ENCODE measurements at regions not wholly inside any gene's neighbourhood (a gene's known extent, or its start where the extent isn't known, plus 50 kb on each side); places are given as distances from the start of the nearest gene placed in this dataset.
A peak's percentile ranks its signal among the peaks of the same experiment; 100 is the strongest.

- no peak for ATAC-seq
- Histone ChIP-seq H3K27ac (no peak overlapping the region), H3K36me3 (replicated peaks in 1 of 2; ENCODE audit: insufficient read depth in 1 of 2, low read depth in 2 of 2) (no peaks in the 10 kb centered on the region), H3K4me1 (no peaks in the 10 kb centered on the region), H3K9me3 (no peaks in the 10 kb centered on the region), H3K27me3 (no peaks in the 10 kb centered on the region), H3K4me3 (no peak overlapping the region)
- TF ChIP-seq, protein P1, sequence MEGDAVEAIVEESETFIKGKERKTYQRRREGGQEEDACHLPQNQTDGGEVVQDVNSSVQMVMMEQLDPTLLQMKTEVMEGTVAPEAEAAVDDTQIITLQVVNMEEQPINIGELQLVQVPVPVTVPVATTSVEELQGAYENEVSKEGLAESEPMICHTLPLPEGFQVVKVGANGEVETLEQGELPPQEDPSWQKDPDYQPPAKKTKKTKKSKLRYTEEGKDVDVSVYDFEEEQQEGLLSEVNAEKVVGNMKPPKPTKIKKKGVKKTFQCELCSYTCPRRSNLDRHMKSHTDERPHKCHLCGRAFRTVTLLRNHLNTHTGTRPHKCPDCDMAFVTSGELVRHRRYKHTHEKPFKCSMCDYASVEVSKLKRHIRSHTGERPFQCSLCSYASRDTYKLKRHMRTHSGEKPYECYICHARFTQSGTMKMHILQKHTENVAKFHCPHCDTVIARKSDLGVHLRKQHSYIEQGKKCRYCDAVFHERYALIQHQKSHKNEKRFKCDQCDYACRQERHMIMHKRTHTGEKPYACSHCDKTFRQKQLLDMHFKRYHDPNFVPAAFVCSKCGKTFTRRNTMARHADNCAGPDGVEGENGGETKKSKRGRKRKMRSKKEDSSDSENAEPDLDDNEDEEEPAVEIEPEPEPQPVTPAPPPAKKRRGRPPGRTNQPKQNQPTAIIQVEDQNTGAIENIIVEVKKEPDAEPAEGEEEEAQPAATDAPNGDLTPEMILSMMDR (IDR thresholded peaks at IDR 0.05), result no peak
- TF ChIP-seq POLR2A (IDR thresholded peaks at IDR 0.05), result no peak
- DNase-seq, result no peak
- intact Hi-C loops (cut with DNase I), result no loop called here
- WGBS, 2 donors, result 53 to 60% methylated on average over 1 of the region's 1 CpG
Measured at GRCh38 chr5:23157716-23158115, 304.6 kb upstream of the CDH12 start.

GRCh38 chr5:23157169-23157568 lies 304.0 kb upstream of the CDH12 start:
- no peaks in the 10 kb centered on the region for H3K9me3 ChIP-seq
- no peak overlapping the region for H3K27ac ChIP-seq
- no peaks in the 10 kb centered on the region for H3K27me3 ChIP-seq
- WGBS, 2 donors, result 36 to 72% methylated on average over 1 of the region's 1 CpG
- TF ChIP-seq, protein P1 (IDR thresholded peaks at IDR 0.05), result no peak
- no peak for TF ChIP-seq POLR2A (IDR thresholded peaks at IDR 0.05)
- intact Hi-C loops (cut with DNase I), result no loop called here
- H3K4me1 ChIP-seq, result no peaks in the 10 kb centered on the region
- no peak for ATAC-seq
- no peak overlapping the region for H3K4me3 ChIP-seq
- no peak for DNase-seq
- H3K36me3 ChIP-seq (replicated peaks in 1 of 2; ENCODE audit: insufficient read depth in 1 of 2, low read depth in 2 of 2), result no peaks in the 10 kb centered on the region

DNA sequence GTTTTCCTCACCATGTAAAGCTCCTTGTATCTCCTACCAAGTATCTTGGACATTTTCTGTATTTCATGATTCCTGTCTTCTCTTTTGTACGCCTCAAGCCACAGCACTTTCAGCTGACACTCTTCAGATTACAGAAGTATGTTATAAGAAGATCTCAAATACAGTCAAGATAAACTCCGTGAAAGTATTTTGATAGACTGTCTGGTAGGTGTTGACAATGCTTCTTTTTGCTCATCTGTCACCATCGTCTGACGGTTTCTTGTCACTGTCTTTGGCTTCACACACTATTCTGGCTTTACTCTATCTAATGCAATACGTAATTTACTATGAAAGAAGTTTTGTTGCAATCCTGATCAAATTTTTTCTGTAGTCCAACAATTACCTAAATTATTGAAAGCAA lies 294.5 kb upstream of the CDH12 start:
- 58% methylated on average over 5 of the region's 5 CpGs for WGBS, 2 donors
- intact Hi-C loops (cut with DNase I), result no loop called here
- ATAC-seq, result no peak

DNA sequence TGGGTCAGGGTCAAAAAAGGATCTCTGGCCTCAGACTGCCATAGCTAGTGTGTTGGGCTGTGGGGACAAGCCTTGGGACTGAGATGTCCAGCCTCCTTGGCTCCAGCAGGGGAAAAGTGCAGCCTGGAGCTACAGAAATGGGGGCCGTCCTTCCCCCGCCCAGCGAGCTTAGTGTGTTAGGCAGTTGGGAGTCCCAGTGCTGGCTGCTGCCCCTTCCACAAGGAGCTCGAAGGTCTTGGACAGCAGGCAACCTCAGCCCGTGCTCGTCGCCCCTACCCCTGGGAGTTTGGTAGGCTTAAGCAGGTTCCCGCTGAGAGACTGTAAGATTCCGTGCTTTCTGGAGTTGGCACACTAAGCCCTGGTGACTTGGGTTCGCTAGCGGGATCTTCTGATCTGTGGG lies 293.0 kb upstream of the CDH12 start:
- DNase-seq (no peak), ATAC-seq (no peak)
- H3K9me3 ChIP-seq, result no peaks in the 10 kb centered on the region
- 80 to 81% methylated on average over 2 to 11 of the region's 11 CpGs for WGBS, 2 donors
- no peak for TF ChIP-seq POLR2A (IDR thresholded peaks at IDR 0.05)
- TF ChIP-seq, protein P1 (IDR thresholded peaks at IDR 0.05), result no peak
- no peak overlapping the region for H3K27ac ChIP-seq
- intact Hi-C loops (cut with DNase I), result no loop called here
- no peaks in the 10 kb centered on the region for H3K27me3 ChIP-seq
- H3K4me1 ChIP-seq, result no peaks in the 10 kb centered on the region
- no peak overlapping the region for H3K4me3 ChIP-seq
- H3K36me3 ChIP-seq (replicated peaks in 1 of 2; ENCODE audit: insufficient read depth in 1 of 2, low read depth in 2 of 2), result no peaks in the 10 kb centered on the region

More for the DNA sequence above, 294.5 kb upstream of the CDH12 start:
- H3K4me3 ChIP-seq, result no peak overlapping the region
- H3K27me3 ChIP-seq, result no peaks in the 10 kb centered on the region
- no peak for DNase-seq
- no peaks in the 10 kb centered on the region for H3K36me3 ChIP-seq (replicated peaks in 1 of 2; ENCODE audit: insufficient read depth in 1 of 2, low read depth in 2 of 2)
- TF ChIP-seq, protein P1 (IDR thresholded peaks at IDR 0.05), result no peak
- no peak for TF ChIP-seq POLR2A (IDR thresholded peaks at IDR 0.05)
- no peaks in the 10 kb centered on the region for H3K9me3 ChIP-seq
- no peaks in the 10 kb centered on the region for H3K4me1 ChIP-seq
- no peak overlapping the region for H3K27ac ChIP-seq

GRCh38 chr5:23139338-23140171 lies 286.4 kb upstream of the CDH12 start:
- DNase-seq (no peak), ATAC-seq (no peak)
- no peak overlapping the region for H3K27ac ChIP-seq
- H3K4me1 ChIP-seq, result no peaks in the 10 kb centered on the region
- no peaks in the 10 kb centered on the region for H3K9me3 ChIP-seq
- TF ChIP-seq POLR2A (IDR thresholded peaks at IDR 0.05), result no peak
- TF ChIP-seq, protein P1 (IDR thresholded peaks at IDR 0.05), result peak in 4 of 7 experiments; percentile 15 to 24 (median 22)
- H3K27me3 ChIP-seq, result no peaks in the 10 kb centered on the region
- no peak overlapping the region for H3K4me3 ChIP-seq
- no peaks in the 10 kb centered on the region for H3K36me3 ChIP-seq (replicated peaks in 1 of 2; ENCODE audit: insufficient read depth in 1 of 2, low read depth in 2 of 2)
- WGBS, 2 donors, result 1 to 4% methylated on average over 4 of the region's 4 CpGs
- intact Hi-C loops (cut with DNase I), result no loop called here

All from body of pancreas (tissue), 4 donors.